Activated CD8-positive, alpha-beta memory T cell treated with anti-CD3 and anti-CD28 coated beads for 36 hours (primary cell): ENCODE measurements at regions not wholly inside any gene's neighbourhood (a gene's known extent, or its start where the extent isn't known, plus 50 kb on each side); places are given as distances from the start of the nearest gene placed in this dataset.
"Not testable (repeated sequence)": the region's sequence is repeated elsewhere in the genome, so short reads cannot be mapped to it uniquely, and the experiment has no call there.

ENCODE experiments used
- CTCF ChIA-PET: fragments of 350-600 bp; sonication (Branson Sonifier 250); formaldehyde crosslinking; loops from one replicate; lab custom pipeline; 2021; ENCODE audit warnings: antibody characterized with exemption; lab: Charles Lee
- POLR2A ChIA-PET: fragments of 350-600 bp; sonication (Branson Sonifier 250); formaldehyde crosslinking; loops from one replicate; lab custom pipeline; 2021; ENCODE audit warnings: antibody characterized with exemption; lab: Charles Lee

- ChIA-PET CTCF (no interaction called here), POLR2A (no interaction called here)
Measured at GRCh38 chr6:144351379-144352127, 66.4 kb downstream of the UTRN start.

- POLR2A ChIA-PET, result no interaction called here
- CTCF ChIA-PET, result interaction anchor here (0.6 kb wide), 1 partner anchor 130 kb away, joined by 3 read pairs; no protein-coding TSS in a partner anchor
Measured at GRCh38 chr6:144352331-144352730, 67.2 kb downstream of the UTRN start.

GRCh38 chr6:144353871-144354314 is 68.8 kb downstream of the UTRN start:
- ChIA-PET CTCF (no interaction called here), POLR2A (no interaction called here)

- ChIA-PET POLR2A (interaction anchor here (0.6 kb wide), 1 partner anchor 109 kb away, joined by 4 read pairs; no protein-coding TSS in a partner anchor), CTCF (no interaction called here)
Measured at GRCh38 chr6:144359783-144360182, 74.6 kb downstream of the UTRN start.

- CTCF ChIA-PET, result no interaction called here
- POLR2A ChIA-PET, result no interaction called here
Measured at GRCh38 chr6:144360401-144360800, 75.3 kb downstream of the UTRN start.

- CTCF ChIA-PET, result no interaction called here
- POLR2A ChIA-PET, result no interaction called here
Measured at GRCh38 chr6:144361016-144361415, 75.9 kb downstream of the UTRN start.

GRCh38 chr6:144362042-144363018 is 77.2 kb downstream of the UTRN start:
- ChIA-PET POLR2A (interaction anchor here (0.9 kb wide), 1 partner anchor 28 kb away, joined by 3 read pairs; no protein-coding TSS in a partner anchor), CTCF (interaction anchor here (1.4 kb wide), 1 partner anchor 18 kb away, joined by 3 read pairs; no protein-coding TSS in a partner anchor)

GRCh38 chr6:144364208-144364720 is 79.1 kb downstream of the UTRN start:
- CTCF ChIA-PET, result no interaction called here

GRCh38 chr6:144364782-144365181 is 79.6 kb downstream of the UTRN start:
- CTCF ChIA-PET, result no interaction called here

More at GRCh38 chr6:144364208-144364720, 79.1 kb downstream of the UTRN start:
- POLR2A ChIA-PET, result no interaction called here

GRCh38 chr6:144365271-144365670 is 80.1 kb downstream of the UTRN start:
- CTCF ChIA-PET, result no interaction called here
- POLR2A ChIA-PET, result no interaction called here

More at GRCh38 chr6:144364782-144365181, 79.6 kb downstream of the UTRN start:
- POLR2A ChIA-PET, result no interaction called here

- CTCF ChIA-PET, POLR2A ChIA-PET: not testable (repeated sequence)
Measured at GRCh38 chr6:144369696-144370095, 84.6 kb downstream of the UTRN start.

- ChIA-PET CTCF (no interaction called here), POLR2A (interaction anchor here (0.6 kb wide), 1 partner anchor 1446 kb away, joined by 3 read pairs; no protein-coding TSS in a partner anchor)
Measured at GRCh38 chr6:144372116-144372515, 87.0 kb downstream of the UTRN start.

- CTCF ChIA-PET, result interaction anchor here (0.6 kb wide), 1 partner anchor 568 kb away, joined by 4 read pairs; no protein-coding TSS in a partner anchor
Measured at GRCh38 chr6:144372611-144373594, 87.8 kb downstream of the UTRN start.

GRCh38 chr6:144374525-144374924 is 89.4 kb downstream of the UTRN start:
- CTCF ChIA-PET, result interaction anchor here (0.7 kb wide), 1 partner anchor 156 kb away, joined by 3 read pairs; no protein-coding TSS in a partner anchor
- POLR2A ChIA-PET, result not testable (repeated sequence)

More at GRCh38 chr6:144372611-144373594, 87.8 kb downstream of the UTRN start:
- POLR2A ChIA-PET, result no interaction called here

GRCh38 chr6:144377586-144378210 is 92.6 kb downstream of the UTRN start:
- POLR2A ChIA-PET, result no interaction called here
- CTCF ChIA-PET, result no interaction called here

GRCh38 chr6:144378437-144378836 is 93.3 kb downstream of the UTRN start:
- CTCF ChIA-PET, result interaction anchor here (1.2 kb wide), 1 partner anchor 102 kb away, joined by 3 read pairs; no protein-coding TSS in a partner anchor
- POLR2A ChIA-PET, result no interaction called here

GRCh38 chr6:144379356-144379755 is 94.2 kb downstream of the UTRN start:
- ChIA-PET CTCF (interaction anchor here (1.2 kb wide), 1 partner anchor 101 kb away, joined by 3 read pairs; no protein-coding TSS in a partner anchor), POLR2A (no interaction called here)

- POLR2A ChIA-PET, result not testable (repeated sequence)
- CTCF ChIA-PET, result interaction anchor here (0.7 kb wide), 1 partner anchor 524 kb away, joined by 3 read pairs; no protein-coding TSS in a partner anchor
Measured at GRCh38 chr6:144381499-144381898, 96.4 kb downstream of the UTRN start.
